ENCODE measurements at regions not wholly inside any gene's neighbourhood (a gene's known extent, or its start where the extent isn't known, plus 50 kb on each side); places are given as distances from the start of the nearest gene placed in this dataset.

- Histone ChIP-seq H3K36me3 (replicated peaks; ENCODE audit: control insufficient read depth, insufficient read depth, low read length) (no peaks in the 10 kb centered on the region), H3K4me3 (ENCODE audit: insufficient read depth, low read depth, low read length) (no peak overlapping the region), H3K27me3 (ENCODE audit: control insufficient read depth, insufficient read depth, low read length) (0 out of 2 replicates have a peak, but pooled peaks cover 2% of the 10 kb centered on the region)
- no peak for DNase-seq
Observed at GRCh38 chr10:78846760-78847159, 222.0 kb upstream of the ZMIZ1 start.

DNA sequence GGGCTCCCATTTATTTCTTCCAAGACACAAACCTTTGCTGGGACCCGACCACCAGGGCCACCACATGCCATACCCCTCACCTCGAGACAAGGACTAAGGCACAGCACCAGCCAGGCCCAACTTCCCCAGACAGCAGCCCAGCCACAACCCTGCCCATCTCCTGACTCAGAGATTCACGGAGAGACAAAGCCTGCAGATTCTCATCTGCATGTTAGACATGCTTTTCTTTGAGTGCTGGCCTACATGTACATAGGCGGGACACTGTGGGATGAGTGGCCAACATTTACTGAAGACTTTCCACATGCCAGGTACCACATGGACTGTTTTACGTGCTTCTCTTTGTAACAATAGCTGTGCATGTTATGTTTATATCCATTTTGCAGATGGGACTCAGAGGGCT is 221.3 kb upstream of the ZMIZ1 start:
- Histone ChIP-seq H3K36me3 (replicated peaks; ENCODE audit: control insufficient read depth, insufficient read depth, low read length) (no peaks in the 10 kb centered on the region), H3K4me3 (ENCODE audit: insufficient read depth, low read depth, low read length) (no peak overlapping the region), H3K27me3 (ENCODE audit: control insufficient read depth, insufficient read depth, low read length) (0 out of 2 replicates have a peak, but pooled peaks cover 2% of the 10 kb centered on the region)
- no peak for DNase-seq

DNA sequence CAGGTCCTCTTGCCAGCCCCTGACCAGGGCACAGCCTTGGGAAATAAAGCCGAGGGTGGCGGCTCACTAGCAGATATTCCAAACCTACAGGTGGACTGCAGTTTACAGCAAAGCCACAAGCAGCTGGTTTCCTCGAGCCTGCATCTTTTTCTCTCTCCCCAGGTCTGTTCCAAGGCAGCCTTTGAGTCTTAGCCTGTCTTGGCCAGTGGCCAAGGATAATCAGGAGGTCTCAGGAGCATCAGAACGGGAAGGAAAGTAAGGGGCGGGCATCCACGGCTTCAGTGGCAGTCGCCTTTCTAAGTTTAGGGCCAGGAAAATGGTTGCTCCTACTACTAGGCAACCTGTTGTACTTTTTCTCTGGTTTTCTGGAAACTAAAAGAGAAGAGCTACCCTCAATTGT is 219.7 kb upstream of the ZMIZ1 start:
- H3K27me3 ChIP-seq (ENCODE audit: control insufficient read depth, insufficient read depth, low read length), result 0 out of 2 replicates have a peak, but pooled peaks cover 2% of the 10 kb centered on the region
- H3K4me3 ChIP-seq (ENCODE audit: insufficient read depth, low read depth, low read length), result no peak overlapping the region
- H3K36me3 ChIP-seq (replicated peaks; ENCODE audit: control insufficient read depth, insufficient read depth, low read length), result no peaks in the 10 kb centered on the region
- no peak for DNase-seq

- Histone ChIP-seq H3K36me3 (replicated peaks; ENCODE audit: control insufficient read depth, insufficient read depth, low read length) (no peaks in the 10 kb centered on the region), H3K27me3 (ENCODE audit: control insufficient read depth, insufficient read depth, low read length) (0 out of 2 replicates have a peak, but pooled peaks cover 2% of the 10 kb centered on the region), H3K4me3 (ENCODE audit: insufficient read depth, low read depth, low read length) (no peak overlapping the region)
- DNase-seq, result no peak
Observed at GRCh38 chr10:78849731-78850130, 219.0 kb upstream of the ZMIZ1 start.

- DNase-seq, result no peak
- H3K36me3 ChIP-seq (replicated peaks; ENCODE audit: control insufficient read depth, insufficient read depth, low read length), result no peaks in the 10 kb centered on the region
Observed at GRCh38 chr10:78850644-78851435, 217.9 kb upstream of the ZMIZ1 start.

DNA sequence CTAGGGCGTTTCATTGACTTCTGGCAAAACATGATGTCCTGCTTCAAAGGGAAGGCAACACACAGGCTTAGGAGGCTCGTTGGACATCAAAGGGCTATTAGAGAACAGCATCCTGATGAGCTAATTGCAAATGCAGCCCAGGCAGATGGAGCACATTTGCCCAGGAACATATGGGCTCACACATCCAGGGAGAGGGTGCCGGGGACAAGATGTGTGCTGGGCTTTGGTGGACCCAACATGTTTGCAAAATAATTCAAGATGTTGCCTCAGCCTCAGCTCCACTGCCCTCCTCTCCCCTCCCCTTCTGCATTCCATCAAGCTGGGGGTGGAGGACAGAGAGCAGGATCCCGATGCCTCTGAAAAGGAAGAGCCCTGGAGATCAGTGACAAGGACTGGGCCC is 217.1 kb upstream of the ZMIZ1 start:
- no peak for DNase-seq
- H3K27me3 ChIP-seq (ENCODE audit: control insufficient read depth, insufficient read depth, low read length), result no peaks in the 10 kb centered on the region
- H3K4me3 ChIP-seq (ENCODE audit: insufficient read depth, low read depth, low read length), result no peak overlapping the region
- no peaks in the 10 kb centered on the region for H3K36me3 ChIP-seq (replicated peaks; ENCODE audit: control insufficient read depth, insufficient read depth, low read length)

More at GRCh38 chr10:78850644-78851435, 217.9 kb upstream of the ZMIZ1 start:
- H3K27me3 ChIP-seq (ENCODE audit: control insufficient read depth, insufficient read depth, low read length), result no peaks in the 10 kb centered on the region
- H3K4me3 ChIP-seq (ENCODE audit: insufficient read depth, low read depth, low read length), result no peak overlapping the region

DNA sequence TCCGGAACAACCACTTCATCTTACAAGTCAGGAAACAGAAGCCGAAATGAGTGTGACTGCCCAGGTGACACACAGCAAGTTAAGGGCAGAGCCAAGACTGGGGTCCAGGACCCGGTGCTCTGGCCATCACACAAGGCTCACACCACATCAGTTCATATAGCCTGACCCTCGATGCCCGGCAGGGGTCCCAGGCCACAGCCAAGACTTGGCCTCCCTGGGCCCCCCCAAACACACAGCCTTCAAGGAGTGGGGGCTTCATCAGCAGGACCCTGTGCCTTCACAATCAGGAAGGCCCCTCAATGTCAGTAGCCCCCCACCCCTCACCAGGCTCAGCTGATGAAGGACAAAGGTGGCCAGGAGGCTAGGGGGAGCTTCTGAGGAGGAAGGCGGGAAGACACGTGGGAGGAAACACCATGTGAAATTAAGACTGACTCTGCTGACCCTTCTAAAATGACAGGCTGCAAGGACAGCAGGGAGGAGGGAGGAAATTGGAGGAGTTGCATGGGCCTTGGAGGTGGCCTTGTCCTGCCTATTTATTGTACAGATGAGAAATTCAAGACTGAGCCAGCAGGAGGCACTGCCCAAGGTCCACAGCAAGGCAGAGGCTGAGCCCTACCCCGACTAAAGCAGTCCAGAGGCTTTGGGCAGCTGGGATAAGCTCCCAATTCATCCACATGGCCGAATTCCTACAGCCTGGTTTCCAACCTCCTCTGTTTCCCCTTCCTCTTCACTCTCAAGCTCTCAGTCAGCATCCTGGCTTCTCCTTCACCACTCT is 216.1 kb upstream of the ZMIZ1 start:
- H3K27me3 ChIP-seq (ENCODE audit: control insufficient read depth, insufficient read depth, low read length), result no peaks in the 10 kb centered on the region
- peak; percentile 80 for DNase-seq
- H3K36me3 ChIP-seq (replicated peaks; ENCODE audit: control insufficient read depth, insufficient read depth, low read length), result no peaks in the 10 kb centered on the region
- H3K4me3 ChIP-seq (ENCODE audit: insufficient read depth, low read depth, low read length), result no peak overlapping the region

DNA sequence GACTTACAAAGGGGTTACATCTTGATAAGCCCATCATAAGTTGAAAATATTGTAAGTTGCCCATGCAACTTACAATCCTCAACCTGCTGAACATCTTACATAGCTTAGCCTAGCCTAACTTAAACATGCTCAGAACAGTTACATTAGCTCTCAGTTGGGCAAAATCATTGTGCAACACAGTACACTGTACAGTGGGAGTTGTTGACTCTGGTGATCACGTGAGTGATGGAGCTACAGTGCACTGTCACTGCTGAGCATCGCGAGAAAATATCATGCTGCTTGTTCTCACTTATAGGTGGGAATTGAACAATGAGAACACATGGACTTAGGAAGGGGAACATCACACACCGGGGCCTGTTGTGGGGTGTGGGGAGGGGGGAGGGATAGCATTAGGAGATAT is 214.9 kb upstream of the ZMIZ1 start:
- no peak for DNase-seq
- no peaks in the 10 kb centered on the region for H3K27me3 ChIP-seq (ENCODE audit: control insufficient read depth, insufficient read depth, low read length)
- H3K36me3 ChIP-seq (replicated peaks; ENCODE audit: control insufficient read depth, insufficient read depth, low read length), result no peaks in the 10 kb centered on the region
- H3K4me3 ChIP-seq (ENCODE audit: insufficient read depth, low read depth, low read length), result no peak overlapping the region

GRCh38 chr10:78856421-78856820 is 212.3 kb upstream of the ZMIZ1 start:
- Histone ChIP-seq H3K4me3 (ENCODE audit: insufficient read depth, low read depth, low read length) (no peak overlapping the region), H3K36me3 (replicated peaks; ENCODE audit: control insufficient read depth, insufficient read depth, low read length) (no peaks in the 10 kb centered on the region), H3K27me3 (ENCODE audit: control insufficient read depth, insufficient read depth, low read length) (no peaks in the 10 kb centered on the region)
- no peak for DNase-seq

DNA sequence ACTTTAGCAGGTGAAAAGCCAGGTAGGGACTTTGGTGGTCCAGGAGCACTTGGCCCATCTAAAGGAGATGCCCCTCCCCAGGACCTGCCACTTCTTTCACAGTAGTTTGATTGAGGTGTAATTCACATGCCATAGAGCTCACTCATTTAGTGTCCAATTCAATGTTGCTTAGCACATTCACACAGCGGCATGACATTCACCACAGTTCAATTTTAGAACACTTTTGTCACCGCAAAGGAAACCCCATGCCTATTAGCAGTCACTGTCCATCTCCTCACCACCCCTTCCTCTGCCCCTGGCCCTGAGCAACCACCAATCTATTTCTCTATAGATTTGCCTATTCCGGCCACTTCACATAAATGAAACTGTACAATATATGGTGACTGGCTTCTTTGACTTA is 211.6 kb upstream of the ZMIZ1 start:
- no peak overlapping the region for H3K4me3 ChIP-seq (ENCODE audit: insufficient read depth, low read depth, low read length)
- H3K27me3 ChIP-seq (ENCODE audit: control insufficient read depth, insufficient read depth, low read length), result no peaks in the 10 kb centered on the region
- no peaks in the 10 kb centered on the region for H3K36me3 ChIP-seq (replicated peaks; ENCODE audit: control insufficient read depth, insufficient read depth, low read length)
- DNase-seq, result no peak

- DNase-seq, result no peak
- Histone ChIP-seq H3K36me3 (replicated peaks; ENCODE audit: control insufficient read depth, insufficient read depth, low read length) (no peaks in the 10 kb centered on the region), H3K4me3 (ENCODE audit: insufficient read depth, low read depth, low read length) (no peak overlapping the region), H3K27me3 (ENCODE audit: control insufficient read depth, insufficient read depth, low read length) (no peaks in the 10 kb centered on the region)
Observed at GRCh38 chr10:78859266-78859665, 209.5 kb upstream of the ZMIZ1 start.

DNA sequence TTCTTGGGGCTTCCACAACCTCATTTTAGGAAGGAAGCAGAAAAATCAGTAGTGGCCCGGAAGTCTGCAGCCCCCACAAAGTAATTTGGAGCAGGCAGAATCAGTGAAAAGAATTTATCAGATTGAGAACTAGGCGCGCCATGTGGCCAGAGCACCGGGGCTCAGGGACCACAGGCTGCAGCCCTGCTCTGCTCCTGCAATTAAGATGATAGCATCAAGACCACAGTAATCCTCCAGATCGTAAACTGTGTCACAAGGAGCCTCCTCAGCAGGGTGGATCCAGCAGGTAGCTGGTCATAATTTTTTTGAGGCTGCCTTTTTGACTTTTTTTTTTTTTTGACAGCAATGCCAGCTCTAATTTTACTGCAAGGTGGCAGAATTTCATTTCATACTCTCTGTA is 209.0 kb upstream of the ZMIZ1 start:
- no peak overlapping the region for H3K4me3 ChIP-seq (ENCODE audit: insufficient read depth, low read depth, low read length)
- no peaks in the 10 kb centered on the region for H3K36me3 ChIP-seq (replicated peaks; ENCODE audit: control insufficient read depth, insufficient read depth, low read length)
- no peak for DNase-seq
- no peaks in the 10 kb centered on the region for H3K27me3 ChIP-seq (ENCODE audit: control insufficient read depth, insufficient read depth, low read length)

DNA sequence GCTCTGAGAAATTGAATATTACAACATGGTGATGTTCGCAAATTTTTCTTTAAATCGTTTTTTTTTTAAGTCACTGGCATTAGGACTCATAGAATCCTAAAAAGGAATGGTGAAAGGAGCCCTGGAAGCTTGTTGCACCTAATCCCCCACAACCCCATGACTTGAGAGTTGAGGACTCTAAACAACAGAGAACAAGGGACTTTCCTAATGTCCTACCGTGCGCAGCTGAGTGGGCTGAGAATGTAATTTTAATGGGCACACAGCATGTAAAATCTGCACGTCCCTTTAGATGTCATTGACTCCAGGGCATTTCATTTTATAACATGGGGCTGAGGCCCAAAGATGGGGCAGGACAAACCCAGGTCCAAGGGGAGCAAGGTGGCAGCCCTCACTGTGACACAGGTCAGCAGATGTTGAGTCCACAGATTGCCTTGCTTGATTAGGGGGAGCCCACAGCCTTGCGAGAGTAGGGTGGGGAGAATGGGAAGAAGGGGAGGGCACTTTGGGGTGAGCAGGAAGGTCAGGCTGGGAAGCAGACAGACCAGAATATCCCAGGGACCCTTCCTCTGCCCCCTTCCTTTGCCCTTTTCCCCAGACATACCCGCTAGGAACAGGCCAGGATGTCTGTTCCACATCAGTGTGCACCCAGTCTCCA is 208.4 kb upstream of the ZMIZ1 start:
- DNase-seq, result peak; percentile 47
- H3K27me3 ChIP-seq (ENCODE audit: control insufficient read depth, insufficient read depth, low read length), result no peaks in the 10 kb centered on the region
- H3K4me3 ChIP-seq (ENCODE audit: insufficient read depth, low read depth, low read length), result no peak overlapping the region
- no peaks in the 10 kb centered on the region for H3K36me3 ChIP-seq (replicated peaks; ENCODE audit: control insufficient read depth, insufficient read depth, low read length)

- no peak overlapping the region for H3K4me3 ChIP-seq (ENCODE audit: insufficient read depth, low read depth, low read length)
- peak; percentile 15 for DNase-seq
- H3K27me3 ChIP-seq (ENCODE audit: control insufficient read depth, insufficient read depth, low read length), result no peaks in the 10 kb centered on the region; the same call in 1 of the 2 replicates
- H3K36me3 ChIP-seq (replicated peaks; ENCODE audit: control insufficient read depth, insufficient read depth, low read length), result no peaks in the 10 kb centered on the region
Observed at GRCh38 chr10:78861529-78862327, 207.0 kb upstream of the ZMIZ1 start.

Data from H7 (cell line).